Esophagus muscularis mucosa (tissue), 4 donors: ENCODE measurements at regions not wholly inside any gene's neighbourhood (a gene's known extent, or its start where the extent isn't known, plus 50 kb on each side); places are given as distances from the start of the nearest gene placed in this dataset.

Source experiments
- DNase-seq: peaks from one replicate; pipeline ENCODE4 v3.0.0-alpha.2; 2017; ENCODE audit errors: extremely low spot score
- H3K27ac ChIP-seq, 4 donors: fragments of 200-600 bp; sonication (generic); replicated peaks in 1 of 4; 1 replicate in 3 of 4; 2 replicates in 1 of 4; pipeline ENCODE4 v1.5.1; 2016 to 2019; ENCODE audit warnings: mild to moderate bottlenecking in 1 of 4
- H3K27me3 ChIP-seq, 4 donors: fragments of 200-600 bp; sonication (generic); one replicate each; pipeline versions ENCODE4 v1.5.1 to v1.6.0; 2016 to 2019
- H3K36me3 ChIP-seq, 4 donors: fragments of 200-600 bp; sonication (generic); one replicate each; pipeline ENCODE4 v1.5.1; 2016 to 2019
- H3K4me1 ChIP-seq, 4 donors: fragments of 200-600 bp; sonication (generic); one replicate each; pipeline ENCODE4 v1.5.1; 2016 to 2019
- H3K4me3 ChIP-seq, 4 donors: fragments of 200-600 bp; sonication (generic); 1 replicate in 2 of 4; 2 replicates in 2 of 4; pipeline ENCODE4 v1.5.1; 2016 to 2019; ENCODE audit warnings: mild to moderate bottlenecking in 4 of 4, moderate library complexity in 1 of 4
- H3K9me3 ChIP-seq, 4 donors: fragments of 200-600 bp; sonication (generic); 1 replicate in 3 of 4; 2 replicates in 1 of 4; pipeline ENCODE4 v1.5.1; 2016 to 2019
- EP300 ChIP-seq: sonication (generic); formaldehyde crosslinking; IDR thresholded peaks from one replicate; pipeline ENCODE4 v1.6.1; 2017; ENCODE audit warnings: antibody characterized with exemption
- POLR2A ChIP-seq: fragments of 450-650 bp; IDR thresholded peaks from one replicate; pipeline ENCODE4 v1.6.1; 2017; ENCODE audit warnings: antibody characterized with exemption, moderate library complexity, mild to moderate bottlenecking, low read depth
- POLR2AphosphoS5 ChIP-seq, 2 donors: sonication (generic); formaldehyde crosslinking; IDR thresholded peaks; one replicate each; pipeline ENCODE4 v1.6.1; 2017; ENCODE audit warnings: antibody characterized with exemption in 2 of 2
- WGBS: methylation state at CpG from one replicate; pipeline ENCODE4 v1.1.5; 2018; 5-methylcytosine and 5-hydroxymethylcytosine counted together
- intact Hi-C: fragments of 100-400 bp; cut with DNase I; formaldehyde crosslinking; loops from one replicate; pipeline ENCODE4 v1.15.1; 2023
- TF ChIP-seq, protein P1 (sequence below), 3 experiments: fragments of 200-600 bp in 2 of 3; fragments of 450-650 bp in 1 of 3; sonication (generic) in 2 of 3; IDR thresholded peaks; one replicate each; pipeline ENCODE4 v1.5.1; 2017 to 2019; ENCODE audit warnings: antibody characterized with exemption in 3 of 3, mild to moderate bottlenecking in 2 of 3, moderate library complexity in 1 of 3

DNA sequence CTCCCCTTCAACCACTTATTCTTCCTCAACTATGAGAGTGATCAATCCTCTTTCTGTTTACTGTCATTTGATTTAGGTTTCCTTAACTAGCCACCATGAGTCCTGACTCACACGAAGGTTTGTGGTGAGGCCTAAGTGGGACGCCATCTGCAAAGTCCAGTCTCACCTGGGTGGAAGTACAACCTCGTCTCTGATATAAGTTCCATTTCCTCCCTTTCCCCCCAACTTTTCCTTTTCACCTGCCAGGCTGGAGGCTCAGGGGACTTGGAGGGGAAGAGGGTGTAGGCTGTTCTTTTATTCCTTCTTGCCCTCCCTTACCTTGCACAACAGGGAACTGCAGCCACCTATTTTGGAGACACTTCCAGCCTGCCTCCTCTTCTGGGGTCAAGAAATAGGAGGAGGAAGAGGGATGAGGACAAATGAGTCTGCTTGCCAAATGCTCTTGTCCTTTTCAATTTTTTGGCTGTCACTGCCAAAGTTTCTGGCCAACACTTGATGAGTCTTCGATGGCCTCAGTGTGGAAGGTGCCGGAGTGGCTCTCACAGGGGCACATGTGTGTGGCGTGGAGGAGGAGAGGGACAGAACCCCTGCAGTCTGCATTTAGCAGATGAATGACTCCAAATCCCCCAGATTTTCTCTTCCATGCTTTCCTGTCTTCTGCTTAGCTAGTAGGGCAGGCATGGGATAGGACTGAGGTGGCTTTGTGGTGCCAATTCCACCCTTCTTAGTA is 249.6 kb downstream of the NSG2 start:
- intact Hi-C loops: no loop called here

DNA sequence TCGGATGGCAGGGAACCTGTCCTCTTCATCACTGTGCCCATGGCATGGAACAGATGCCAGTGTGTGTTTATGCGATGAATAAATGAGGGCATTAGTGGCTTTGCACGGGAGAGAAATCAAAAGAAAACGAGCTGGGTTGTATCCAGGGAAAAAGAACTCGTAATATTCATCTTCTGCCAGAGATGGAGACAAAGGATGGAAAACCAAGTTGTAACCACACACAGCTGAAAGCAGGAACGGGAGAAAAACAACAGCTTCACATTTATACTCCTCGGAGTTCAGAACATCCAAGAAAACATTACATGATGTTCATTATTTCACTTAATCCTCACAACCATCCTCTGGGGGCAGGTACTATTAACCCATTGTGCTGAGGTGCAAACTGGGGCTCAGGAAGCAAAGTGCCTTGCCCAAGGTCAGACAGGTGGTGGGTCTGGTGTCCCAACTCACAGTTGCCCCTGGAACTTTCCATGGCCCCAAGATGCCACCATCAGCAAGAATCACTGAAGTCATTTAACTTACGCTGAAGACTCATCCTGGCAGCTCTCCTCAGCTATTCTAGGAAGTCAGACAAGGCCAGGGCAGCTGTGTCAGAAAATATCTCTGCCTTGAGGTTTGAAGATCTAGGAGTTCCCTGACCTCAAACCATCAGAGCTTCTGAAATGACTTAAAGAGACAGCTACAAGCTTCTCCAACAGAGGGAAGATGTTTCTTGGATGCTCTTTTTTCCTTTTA is 250.4 kb downstream of the NSG2 start:
- 65% methylated on average over 8 of the region's 8 CpGs for WGBS
- Histone ChIP-seq H3K4me1 (no peaks in the 10 kb centered on the region), H3K36me3 (no peaks in the 10 kb centered on the region), H3K9me3 (peaks cover 0 to 8% (median 0%) of the 10 kb centered on the region in 4 donors), H3K27ac (no peak overlapping the region), H3K4me3 (no peak overlapping the region), H3K27me3 (no peaks in the 10 kb centered on the region)
- no peak for DNase-seq
- intact Hi-C loops: no loop called here
- TF ChIP-seq POLR2A: no peak
- no peak for TF ChIP-seq EP300
- no peak for TF ChIP-seq POLR2AphosphoS5 (IDR thresholded peaks at IDR 0.05)
- TF ChIP-seq, protein P1, sequence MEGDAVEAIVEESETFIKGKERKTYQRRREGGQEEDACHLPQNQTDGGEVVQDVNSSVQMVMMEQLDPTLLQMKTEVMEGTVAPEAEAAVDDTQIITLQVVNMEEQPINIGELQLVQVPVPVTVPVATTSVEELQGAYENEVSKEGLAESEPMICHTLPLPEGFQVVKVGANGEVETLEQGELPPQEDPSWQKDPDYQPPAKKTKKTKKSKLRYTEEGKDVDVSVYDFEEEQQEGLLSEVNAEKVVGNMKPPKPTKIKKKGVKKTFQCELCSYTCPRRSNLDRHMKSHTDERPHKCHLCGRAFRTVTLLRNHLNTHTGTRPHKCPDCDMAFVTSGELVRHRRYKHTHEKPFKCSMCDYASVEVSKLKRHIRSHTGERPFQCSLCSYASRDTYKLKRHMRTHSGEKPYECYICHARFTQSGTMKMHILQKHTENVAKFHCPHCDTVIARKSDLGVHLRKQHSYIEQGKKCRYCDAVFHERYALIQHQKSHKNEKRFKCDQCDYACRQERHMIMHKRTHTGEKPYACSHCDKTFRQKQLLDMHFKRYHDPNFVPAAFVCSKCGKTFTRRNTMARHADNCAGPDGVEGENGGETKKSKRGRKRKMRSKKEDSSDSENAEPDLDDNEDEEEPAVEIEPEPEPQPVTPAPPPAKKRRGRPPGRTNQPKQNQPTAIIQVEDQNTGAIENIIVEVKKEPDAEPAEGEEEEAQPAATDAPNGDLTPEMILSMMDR (IDR thresholded peaks at IDR 0.05): no peak

More for the DNA sequence above, 249.6 kb downstream of the NSG2 start:
- DNase-seq: no peak
- H3K4me1 ChIP-seq: no peaks in the 10 kb centered on the region
- H3K9me3 ChIP-seq: peaks cover 0 to 13% (median 0%) of the 10 kb centered on the region in 4 donors
- no peaks in the 10 kb centered on the region for H3K36me3 ChIP-seq
- H3K27ac ChIP-seq: no peak overlapping the region
- WGBS: 58% methylated on average over 6 of the region's 6 CpGs
- no peak for TF ChIP-seq POLR2AphosphoS5 (IDR thresholded peaks at IDR 0.05)
- TF ChIP-seq EP300: no peak
- TF ChIP-seq, protein P1 (IDR thresholded peaks at IDR 0.05): no peak
- TF ChIP-seq POLR2A: no peak
- H3K4me3 ChIP-seq: no peak overlapping the region
- no peaks in the 10 kb centered on the region for H3K27me3 ChIP-seq

DNA sequence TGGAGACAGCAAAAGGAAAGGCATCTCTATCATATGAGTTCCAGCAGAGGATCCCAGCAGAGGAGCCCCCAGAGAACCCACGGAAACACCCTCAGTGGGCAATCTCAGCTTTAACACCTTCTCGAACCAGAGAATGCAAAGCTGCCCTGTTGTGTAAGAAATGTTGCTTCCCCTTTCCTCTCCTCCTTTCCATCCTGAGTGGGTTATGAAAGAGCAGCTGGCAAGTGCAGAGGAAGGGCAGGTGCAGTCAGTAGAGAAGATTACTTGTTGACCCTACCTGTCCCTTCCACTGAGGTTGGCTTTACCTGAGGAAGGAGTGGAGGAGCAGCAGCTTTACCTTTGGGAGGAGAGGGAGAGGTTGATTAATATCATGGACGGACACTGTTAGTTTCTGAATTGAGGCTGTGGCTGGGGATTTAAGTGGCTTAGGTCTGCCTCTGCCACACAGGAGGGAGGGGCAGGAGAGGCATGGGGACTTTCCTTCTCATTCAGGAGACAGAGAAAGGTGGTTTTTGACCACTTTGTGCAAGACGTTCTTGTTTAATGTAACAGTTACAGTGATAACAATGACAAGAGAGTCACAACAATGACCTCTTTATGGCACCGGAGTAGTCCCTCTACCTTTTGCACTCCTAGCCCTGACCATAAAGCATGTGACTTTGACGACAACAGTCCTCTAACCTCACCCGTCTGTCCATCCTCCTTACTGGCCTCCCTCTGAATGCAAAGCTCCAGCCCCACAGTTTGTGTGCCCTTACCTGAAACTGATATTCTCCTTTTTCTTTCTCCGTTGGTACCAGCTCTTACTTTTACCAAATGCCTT is 254.8 kb downstream of the NSG2 start:
- intact Hi-C loops: no loop called here
- Histone ChIP-seq H3K36me3 (no peaks in the 10 kb centered on the region), H3K9me3 (peaks cover 0 to 8% (median 0%) of the 10 kb centered on the region in 4 donors), H3K4me1 (no peaks in the 10 kb centered on the region), H3K4me3 (no peak overlapping the region), H3K27ac (no peak overlapping the region), H3K27me3 (peaks cover 0 to 33% (median 0%) of the 10 kb centered on the region in 4 donors)
- 66% methylated on average over 8 of the region's 8 CpGs for WGBS
- no peak for DNase-seq
- TF ChIP-seq, protein P1 (IDR thresholded peaks at IDR 0.05): no peak
- TF ChIP-seq POLR2A: no peak
- no peak for TF ChIP-seq EP300
- no peak for TF ChIP-seq POLR2AphosphoS5 (IDR thresholded peaks at IDR 0.05)

DNA sequence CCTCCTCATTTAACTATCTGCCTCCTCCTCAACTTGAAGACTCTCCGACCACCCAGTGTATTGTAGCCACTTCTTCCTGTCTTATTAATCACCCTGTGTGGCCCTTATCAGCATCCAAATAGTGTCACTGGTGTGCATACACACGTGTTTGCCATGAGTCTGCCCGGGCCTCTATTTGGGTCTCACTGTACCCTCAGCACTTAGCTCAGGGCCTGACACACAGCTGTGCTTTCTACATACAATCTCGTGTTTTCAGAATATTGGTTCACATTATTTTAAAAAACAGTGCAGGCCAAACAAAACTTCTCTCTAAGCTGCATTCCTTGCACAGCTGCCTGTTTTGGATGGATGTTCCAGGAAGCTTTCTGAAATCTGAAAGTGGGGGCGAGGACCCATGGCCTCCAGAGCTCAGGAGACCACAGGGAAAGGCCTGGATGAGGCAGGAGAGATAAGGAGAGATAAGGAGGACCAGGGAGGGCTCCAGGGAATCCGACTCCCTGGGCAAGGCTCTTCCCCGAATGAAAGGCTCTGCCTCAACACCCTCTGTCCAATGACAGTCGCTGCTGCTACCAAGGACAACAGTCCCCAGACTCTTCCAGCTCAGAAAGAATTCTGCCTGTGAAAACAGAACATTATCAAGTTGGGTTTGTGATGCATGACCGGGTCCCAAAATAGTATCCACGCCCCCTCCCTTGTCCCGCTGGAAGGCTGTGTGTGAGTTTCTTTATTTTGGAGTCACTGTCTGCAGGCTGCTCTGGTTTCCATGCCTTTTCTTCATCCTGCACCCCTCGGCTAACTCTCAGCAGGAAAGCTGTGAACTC is 255.6 kb downstream of the NSG2 start:
- WGBS: 30% methylated on average over 12 of the region's 12 CpGs
- H3K4me1 ChIP-seq: no peaks in the 10 kb centered on the region
- peaks cover 0 to 8% (median 0%) of the 10 kb centered on the region in 4 donors for H3K9me3 ChIP-seq
- no peak overlapping the region for H3K27ac ChIP-seq
- no peak for DNase-seq
- TF ChIP-seq POLR2A: no peak
- TF ChIP-seq POLR2AphosphoS5 (IDR thresholded peaks at IDR 0.05): no peak
- TF ChIP-seq, protein P1 (IDR thresholded peaks at IDR 0.05): no peak
- TF ChIP-seq EP300: no peak
- H3K4me3 ChIP-seq: no peak overlapping the region
- intact Hi-C loops: no loop called here
- no peaks in the 10 kb centered on the region for H3K36me3 ChIP-seq
- peaks cover 0 to 40% (median 0%) of the 10 kb centered on the region in 4 donors for H3K27me3 ChIP-seq
